Peyer's patch (tissue), 4 donors: ENCODE measurements at regions not wholly inside any gene's neighbourhood (a gene's known extent, or its start where the extent isn't known, plus 50 kb on each side); places are given as distances from the start of the nearest gene placed in this dataset.

Experiments used
- CTCF ChIP-seq, 6 experiments: fragments of 450-650 bp in 4 of 6; fragments of 200-600 bp in 2 of 6; sonication (generic) in 1 of 6; IDR thresholded peaks; one replicate each; pipeline ENCODE4 v1.5.1; 2017 to 2019; ENCODE audit warnings: antibody characterized with exemption in 6 of 6, mild to moderate bottlenecking in 3 of 6, moderate library complexity in 1 of 6
- POLR2A ChIP-seq, 2 donors: fragments of 450-650 bp; IDR thresholded peaks; one replicate each; pipeline ENCODE4 v1.5.1; 2017; ENCODE audit warnings: antibody characterized with exemption in 2 of 2, mild to moderate bottlenecking in 2 of 2, moderate library complexity in 2 of 2

DNA sequence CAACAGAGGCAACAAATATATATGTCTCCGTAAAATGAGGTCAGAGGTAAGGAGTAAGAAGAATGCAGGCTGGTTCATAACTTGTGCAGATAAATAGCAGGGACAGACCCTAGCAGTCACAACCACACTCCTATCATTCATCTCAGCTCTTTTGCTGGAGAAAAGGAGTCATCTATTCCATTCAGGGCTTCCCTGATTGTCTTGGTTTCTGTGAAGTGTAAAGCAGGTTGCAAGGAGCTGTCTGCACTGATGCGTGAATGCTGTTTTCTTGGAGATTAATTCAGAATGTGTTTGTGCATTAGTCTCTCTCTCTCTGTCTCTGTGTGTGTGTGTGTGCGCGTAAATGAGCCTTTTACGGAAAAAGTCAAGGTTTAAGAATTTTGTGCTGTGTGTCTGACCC lies 643.3 kb upstream of the SORCS1 start:
- TF ChIP-seq CTCF (IDR thresholded peaks at IDR 0.05) (no peak), POLR2A (IDR thresholded peaks at IDR 0.05) (no peak)
